ENCODE measurements at regions not wholly inside any gene's neighbourhood (a gene's known extent, or its start where the extent isn't known, plus 50 kb on each side); places are given as distances from the start of the nearest gene placed in this dataset.
A peak's percentile ranks its signal among the peaks of the same experiment; 100 is the strongest.

GRCh38 chr11:104830508-104830907, 67.8 kb downstream of the CASP12 start:
- DNase-seq, result no peak

GRCh38 chr11:104830080-104830479, 68.2 kb downstream of the CASP12 start:
- DNase-seq, result no peak

GRCh38 chr11:104826772-104827171, 71.5 kb downstream of the CASP12 start:
- no peak for DNase-seq

GRCh38 chr11:104823657-104824056, 74.6 kb downstream of the CASP12 start:
- DNase-seq, result peak in 1 of 5 donors; percentile 3

GRCh38 chr11:104820431-104820830, 77.8 kb downstream of the CASP12 start:
- DNase-seq, result no peak

- no peak for DNase-seq
These were observed 78.7 kb downstream of the CASP12 start for GRCh38 chr11:104819603-104820002.

- no peak for DNase-seq
These were observed 79.2 kb downstream of the CASP12 start for GRCh38 chr11:104819107-104819506.

- DNase-seq, result no peak
These were observed 80.3 kb downstream of the CASP12 start for GRCh38 chr11:104817973-104818372.

GRCh38 chr11:104813532-104813931, 84.7 kb downstream of the CASP12 start:
- DNase-seq, result no peak

GRCh38 chr11:104812103-104812788, 86.0 kb downstream of the CASP12 start:
- no peak for DNase-seq

GRCh38 chr11:104803776-104804175, 94.5 kb downstream of the CASP12 start:
- no peak for DNase-seq

- DNase-seq, result peak in 1 of 5 donors; percentile 51
These were observed 99.0 kb downstream of the CASP12 start for GRCh38 chr11:104799251-104799650.

- DNase-seq, result peak in 1 of 5 donors; percentile 40
These were observed 99.5 kb downstream of the CASP12 start for GRCh38 chr11:104798789-104799188.

- DNase-seq, result no peak
These were observed 102.0 kb downstream of the CASP12 start for GRCh38 chr11:104796301-104796700.

GRCh38 chr11:104795501-104796213, 102.6 kb downstream of the CASP12 start:
- DNase-seq, result no peak

GRCh38 chr11:104792861-104793260, 105.4 kb downstream of the CASP12 start:
- DNase-seq, result no peak

- no peak for DNase-seq
These were observed 106.4 kb downstream of the CASP12 start for GRCh38 chr11:104791896-104792295.

- DNase-seq, result no peak
These were observed 113.4 kb downstream of the CASP12 start for GRCh38 chr11:104784684-104785460.

- DNase-seq, result no peak
These were observed 115.0 kb downstream of the CASP12 start for GRCh38 chr11:104783241-104783640.

- DNase-seq, result no peak
These were observed 115.9 kb downstream of the CASP12 start for GRCh38 chr11:104782377-104782754.

- DNase-seq, result no peak
These were observed 116.4 kb downstream of the CASP12 start for GRCh38 chr11:104781719-104782376.

GRCh38 chr11:104781037-104781436, 117.2 kb downstream of the CASP12 start:
- no peak for DNase-seq

Measured in T-helper 1 cell (primary cell).